ENCODE measurements at regions not wholly inside any gene's neighbourhood (a gene's known extent, or its start where the extent isn't known, plus 50 kb on each side); places are given as distances from the start of the nearest gene placed in this dataset.

DNA sequence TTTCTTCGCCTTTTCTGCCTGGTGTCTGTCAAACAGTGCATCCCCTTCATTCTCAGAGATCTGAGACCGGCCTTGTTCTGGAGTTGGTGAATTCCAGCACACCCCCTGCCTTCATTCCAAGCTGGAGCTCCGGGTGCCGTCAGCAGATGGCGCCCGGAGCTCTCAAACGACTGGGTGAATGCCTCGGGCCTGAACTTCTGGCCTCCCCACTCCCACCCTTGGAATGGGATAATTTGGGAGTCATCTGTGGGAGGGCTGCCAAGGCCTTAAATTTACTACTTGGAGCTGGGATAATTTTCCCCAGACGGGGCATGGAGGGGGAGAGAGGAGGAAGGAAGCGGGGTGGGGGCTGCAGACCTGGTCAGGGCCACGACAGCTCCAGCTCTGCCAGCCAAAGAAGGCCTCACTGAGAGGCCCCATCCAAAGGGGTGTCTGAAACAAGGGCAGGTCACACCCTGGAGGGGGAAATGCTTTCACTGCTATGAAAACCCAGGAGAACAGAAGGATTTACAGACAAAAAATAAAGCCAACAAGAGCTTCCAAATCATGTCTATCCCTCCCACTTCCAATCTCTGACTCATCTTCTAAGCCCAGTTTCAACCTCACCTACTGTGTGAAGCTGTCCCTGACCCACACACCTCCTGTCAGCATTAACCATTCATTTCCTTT lies 187.9 kb downstream of the OPA1 start:
- no peak for DNase-seq

DNA sequence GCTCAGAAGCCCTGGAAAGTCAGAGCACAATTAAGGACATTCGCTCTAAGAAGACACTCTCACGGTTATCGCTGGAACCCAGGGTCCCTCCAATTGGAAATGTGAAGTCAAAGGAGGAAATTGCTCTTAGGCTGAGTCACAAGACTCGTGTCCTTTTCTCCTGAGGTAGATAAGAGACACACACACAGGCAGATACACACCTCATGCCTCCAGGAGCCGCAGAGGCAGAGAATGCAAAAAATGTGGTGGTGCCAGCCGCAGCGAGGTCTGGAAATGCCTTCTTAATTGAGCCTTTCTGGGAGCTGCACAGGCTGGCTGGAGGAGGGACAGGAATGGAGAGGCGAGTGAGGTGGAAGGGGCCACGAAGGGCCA lies 189.3 kb downstream of the OPA1 start:
- DNase-seq, result no peak

DNA sequence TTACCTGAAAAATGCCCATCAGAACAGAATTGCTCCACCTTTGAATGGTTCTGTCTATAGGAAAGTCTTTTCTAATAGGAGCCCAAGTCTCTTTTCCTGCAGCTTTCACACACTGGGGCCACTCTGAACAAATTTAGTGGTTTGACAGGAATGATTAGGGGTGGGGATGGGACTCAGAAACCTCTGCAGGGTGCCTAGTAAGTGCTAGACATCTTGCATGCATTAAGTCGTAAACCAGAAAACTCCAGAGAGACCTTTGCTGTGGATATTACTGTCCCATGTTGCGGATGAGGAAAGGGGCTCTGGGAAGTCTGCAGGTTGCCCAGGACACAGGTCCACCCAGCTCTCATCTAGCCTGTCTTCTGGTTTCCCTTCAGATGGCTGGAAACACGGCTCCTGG lies 189.7 kb downstream of the OPA1 start:
- DNase-seq, result no peak

DNA sequence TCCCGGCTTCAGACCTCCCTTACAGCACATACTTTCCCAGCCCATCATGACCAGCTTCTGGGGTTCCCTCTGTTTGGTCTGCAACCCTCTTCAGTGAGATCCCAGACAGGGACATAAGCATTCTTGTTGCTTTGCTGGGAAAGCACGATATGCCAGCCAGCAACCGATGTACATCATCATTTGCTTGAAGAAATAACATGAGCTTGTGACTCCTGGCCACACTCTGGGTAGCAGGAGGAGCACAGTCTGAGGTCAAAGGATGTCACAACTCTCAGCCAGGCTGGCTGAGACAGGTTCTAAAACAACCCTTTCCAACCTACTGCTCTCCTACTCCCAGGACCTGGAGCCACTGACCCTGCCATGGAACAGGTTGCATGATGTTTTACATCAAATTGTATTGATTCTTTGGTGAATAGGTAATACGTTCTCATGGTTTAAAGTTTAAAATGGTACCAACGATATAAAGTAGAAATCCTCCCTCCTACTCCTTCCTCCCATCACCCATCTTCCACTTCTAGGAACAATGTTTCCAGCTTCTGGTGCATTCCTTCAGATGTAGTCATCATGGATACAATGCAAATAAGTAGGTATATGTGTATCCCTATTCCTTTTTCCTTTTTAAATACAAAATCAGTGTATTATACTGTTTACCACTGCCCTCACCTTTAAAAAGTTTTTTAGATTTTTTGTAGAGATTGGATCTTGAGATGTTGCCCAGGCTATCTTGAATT lies 190.3 kb downstream of the OPA1 start:
- no peak for DNase-seq

DNA sequence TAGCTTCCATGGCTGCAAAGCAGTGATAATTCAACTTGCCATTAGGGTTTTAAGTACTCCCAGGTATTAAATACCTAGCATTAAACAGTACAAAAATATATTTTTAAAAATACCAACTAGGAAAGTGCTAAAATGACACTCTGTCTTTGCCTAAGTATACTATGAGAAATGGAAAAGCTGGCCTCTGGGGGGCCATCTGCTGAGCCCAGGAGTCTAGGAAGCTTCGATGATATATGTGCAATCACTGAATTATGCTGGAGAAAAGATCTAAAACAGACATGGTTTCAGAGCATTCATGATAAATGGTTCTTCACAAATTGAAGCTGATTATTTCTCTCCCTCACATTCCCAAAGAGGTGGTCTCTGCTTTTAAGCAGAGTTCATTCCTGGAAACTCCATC lies 191.8 kb downstream of the OPA1 start:
- no peak for DNase-seq

DNA sequence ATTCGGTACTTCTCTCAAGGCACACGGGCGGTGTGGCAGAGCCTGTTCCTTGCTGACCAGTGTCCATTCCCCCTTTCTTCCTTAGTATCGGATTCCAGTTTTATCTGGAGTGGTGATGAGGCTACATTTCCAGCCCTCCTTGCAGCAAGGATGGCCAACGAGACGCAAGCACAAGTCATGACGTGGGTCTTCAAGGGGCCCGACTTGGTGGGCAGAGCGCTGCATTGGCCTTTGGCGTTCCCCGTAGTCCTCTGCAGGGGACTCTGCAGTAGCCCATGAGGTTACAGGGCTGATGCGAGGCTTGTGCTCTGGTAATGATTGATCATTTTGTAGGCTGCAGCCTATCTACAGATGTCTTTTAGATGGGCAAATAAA lies 194.5 kb downstream of the OPA1 start:
- no peak for DNase-seq

DNA sequence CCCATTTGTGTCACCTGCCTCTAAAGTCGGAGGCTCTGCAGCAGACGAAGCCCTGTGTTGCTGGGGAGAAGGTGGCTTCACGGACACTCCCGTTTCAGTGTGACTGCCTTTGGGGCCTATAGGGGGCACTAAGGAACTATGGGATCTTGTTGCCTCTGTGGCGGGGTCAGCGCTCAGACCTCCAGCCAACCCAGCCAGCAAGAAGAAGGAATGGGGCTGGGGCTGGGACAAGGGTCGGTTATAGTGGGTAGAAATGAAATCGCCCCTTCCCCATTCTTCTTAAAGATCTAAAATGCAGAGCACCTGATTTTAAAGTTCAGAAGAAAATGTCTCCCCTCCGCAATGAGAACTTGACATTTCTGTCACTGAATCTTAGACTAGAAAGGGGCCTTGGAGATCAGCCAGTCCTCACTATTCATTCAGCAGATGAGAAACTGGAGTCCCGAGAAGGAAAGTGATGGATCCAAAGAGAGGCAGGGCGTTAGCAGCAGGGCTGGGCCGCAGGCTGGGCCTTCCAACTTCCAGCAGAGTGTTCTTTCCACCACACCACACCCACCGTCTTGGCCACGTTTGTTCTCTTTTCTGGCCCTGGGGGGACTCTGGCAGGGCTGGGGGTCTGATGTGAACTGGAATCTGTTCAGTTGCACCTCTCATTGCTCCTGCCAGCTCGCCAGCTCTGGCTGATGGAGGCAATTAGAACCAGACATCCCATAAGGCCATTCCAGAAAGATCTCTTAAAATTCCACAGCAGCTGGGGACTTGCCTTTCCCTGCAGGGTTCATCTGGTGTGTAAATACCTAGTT lies 195.4 kb downstream of the OPA1 start:
- no peak for DNase-seq

DNA sequence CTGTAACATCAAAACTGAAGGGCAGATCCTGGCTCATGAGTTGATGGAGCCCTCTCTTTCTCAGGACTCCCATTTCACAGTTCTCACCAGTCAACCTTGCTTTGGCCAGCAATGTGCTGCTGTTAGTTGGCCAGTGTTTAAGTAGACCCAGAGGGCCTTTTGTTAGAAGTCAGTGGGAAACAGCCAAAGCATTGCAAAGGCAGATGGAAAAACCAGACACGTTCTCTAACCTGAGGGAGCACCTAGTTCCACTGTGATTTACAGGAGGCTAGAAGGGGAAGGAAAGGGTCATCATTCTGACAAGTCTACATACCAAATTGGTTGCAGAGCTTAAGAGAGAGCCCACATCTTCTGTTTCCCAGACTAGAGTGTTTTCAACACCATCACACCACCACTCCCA lies 196.4 kb downstream of the OPA1 start:
- no peak for DNase-seq

DNA sequence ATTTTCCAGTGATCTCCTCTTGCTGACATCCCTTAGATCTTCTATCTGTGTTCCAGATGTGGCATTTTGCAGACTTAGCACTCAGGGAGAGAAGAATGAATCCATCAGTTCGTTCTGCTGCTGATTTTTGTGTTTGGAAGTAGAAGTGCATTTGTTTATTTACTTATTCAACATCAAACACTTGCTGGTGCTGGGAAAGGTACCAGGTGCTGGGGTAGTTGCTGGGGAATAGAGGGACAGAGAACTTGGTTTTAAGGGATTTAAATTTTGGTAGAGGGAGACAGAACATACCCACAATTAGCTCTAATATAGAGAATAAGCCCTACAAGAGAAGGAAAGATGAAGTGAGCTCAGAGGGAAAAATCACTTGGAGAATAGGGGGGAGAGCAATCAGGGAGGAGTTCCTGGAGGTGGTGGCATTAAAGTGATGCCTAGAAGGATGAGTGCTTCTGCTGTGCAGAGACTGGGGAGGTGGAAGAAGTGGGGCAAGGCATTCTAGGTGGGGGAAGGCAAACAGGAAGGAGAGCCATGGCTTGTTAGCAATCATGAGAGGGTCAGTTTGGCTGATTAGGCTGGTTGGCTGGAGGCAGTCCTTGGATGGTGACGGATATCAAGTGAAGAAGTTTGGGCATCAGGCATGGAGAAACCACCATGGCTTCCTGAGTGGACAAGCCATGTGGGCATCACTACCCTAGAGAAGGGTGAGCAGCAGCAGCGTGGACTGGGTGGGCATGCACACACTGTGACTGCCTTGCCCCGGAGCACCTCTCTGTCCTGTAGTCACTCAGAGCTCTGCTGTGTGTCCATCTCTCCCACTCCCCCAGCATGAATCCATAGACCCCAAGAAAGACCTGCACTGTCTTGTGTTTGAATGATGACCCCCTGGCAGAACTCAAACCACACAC lies 197.3 kb downstream of the OPA1 start:
- no peak for DNase-seq

DNA sequence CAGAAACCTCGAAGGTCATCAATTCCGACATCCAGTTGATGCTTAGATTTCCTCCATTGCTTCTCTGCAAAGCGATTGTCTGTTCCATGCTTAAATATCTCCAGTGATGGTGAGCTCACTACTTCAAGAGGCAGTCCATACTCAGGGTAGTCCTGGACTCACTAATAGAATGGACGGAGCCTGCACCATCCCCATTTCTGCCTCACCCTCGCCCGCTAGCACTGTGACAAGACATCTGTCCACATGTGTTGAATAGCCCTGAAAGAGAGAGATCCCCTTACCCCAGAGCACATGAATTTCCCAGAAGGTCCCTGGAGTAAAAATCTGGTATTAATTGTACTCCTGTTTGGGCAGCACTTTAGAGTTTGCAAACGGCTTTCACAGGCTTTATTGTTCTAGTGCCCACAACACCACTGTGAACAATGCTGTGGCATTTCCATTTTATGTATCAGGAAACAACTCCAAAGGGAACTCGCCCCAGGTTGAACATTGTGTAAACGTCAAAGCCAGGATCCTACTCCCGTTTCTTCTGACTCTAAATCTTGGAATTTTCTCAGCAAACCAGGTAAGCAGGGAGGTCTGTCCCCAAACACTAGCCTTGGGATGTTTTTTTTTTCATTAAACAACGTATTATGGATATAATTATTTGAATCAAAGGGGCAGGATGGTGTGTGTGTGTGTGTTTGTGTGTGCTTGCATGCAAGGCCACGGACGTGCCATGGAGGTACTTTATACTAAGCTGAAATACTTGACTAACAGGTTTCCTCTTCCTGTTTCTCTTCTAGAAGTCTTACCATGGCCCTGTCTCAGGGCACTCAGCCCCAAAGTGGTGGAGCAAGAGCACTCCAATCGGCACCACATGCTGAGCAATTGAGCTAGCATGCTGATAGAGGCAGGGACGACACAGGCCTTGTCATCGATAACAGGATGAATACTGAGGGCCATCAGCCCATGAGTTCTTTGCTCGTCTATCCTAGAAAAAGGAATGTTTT lies 198.3 kb downstream of the OPA1 start:
- no peak for DNase-seq

DNA sequence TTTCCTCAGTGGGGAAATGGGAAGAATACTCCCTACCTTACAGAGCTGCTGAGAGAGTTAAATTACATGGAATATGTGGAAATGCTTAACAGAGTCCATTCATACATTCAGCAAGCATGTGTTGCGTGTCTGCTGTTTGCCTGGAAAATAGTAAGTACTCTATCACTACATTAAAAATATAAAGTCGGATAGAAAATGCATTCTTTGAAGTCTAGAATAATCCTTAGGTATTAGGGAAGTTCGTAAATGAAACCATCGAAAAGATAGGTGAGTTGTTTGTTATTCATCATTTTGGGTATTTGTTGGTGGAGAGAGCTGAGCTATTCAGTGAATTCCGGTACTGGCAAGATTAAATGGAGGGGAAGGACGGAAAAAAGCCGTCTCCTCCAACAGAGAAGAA lies 200.1 kb downstream of the OPA1 start:
- no peak for DNase-seq

DNA sequence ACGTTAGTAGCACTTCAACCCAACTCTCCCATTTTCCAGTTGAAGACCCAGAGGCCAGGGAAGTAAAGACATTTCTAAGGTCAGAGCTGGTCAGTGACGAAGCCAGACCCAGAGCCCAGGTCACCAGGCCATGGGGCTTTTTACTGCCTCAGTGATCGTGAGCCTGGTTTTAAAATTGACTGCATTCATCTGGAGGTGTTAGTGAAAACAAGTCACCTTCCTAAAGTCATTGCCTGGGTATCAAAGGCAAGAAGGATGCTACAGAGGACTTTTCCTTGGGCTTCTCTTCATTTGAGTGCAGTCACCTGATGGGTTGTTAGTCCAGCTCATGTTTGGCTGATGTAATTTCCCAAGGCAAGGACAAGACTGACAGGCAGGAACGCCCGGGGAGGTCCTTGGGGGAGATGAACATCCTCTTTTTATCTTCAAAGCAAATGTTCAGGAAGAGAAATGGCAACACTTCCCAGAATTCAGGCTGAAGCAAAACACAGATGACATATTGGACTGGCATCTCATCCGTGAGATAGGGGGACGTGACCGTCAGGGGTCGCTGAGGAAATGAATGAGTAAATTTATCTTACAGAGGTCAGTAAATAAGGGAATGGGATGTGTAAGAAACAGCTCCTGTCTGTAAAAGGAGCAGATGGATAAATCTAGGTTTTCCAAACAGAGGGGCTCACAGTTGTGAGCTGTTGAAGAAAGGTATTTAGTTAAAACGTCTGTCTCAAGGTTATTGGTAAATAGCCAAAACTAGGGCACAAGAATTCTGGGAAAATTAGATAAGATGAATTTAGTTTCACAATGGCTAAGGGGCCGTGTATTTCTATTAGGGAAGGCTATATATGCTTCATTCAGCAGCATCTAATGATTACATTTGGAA lies 201.2 kb downstream of the OPA1 start:
- no peak for DNase-seq

DNA sequence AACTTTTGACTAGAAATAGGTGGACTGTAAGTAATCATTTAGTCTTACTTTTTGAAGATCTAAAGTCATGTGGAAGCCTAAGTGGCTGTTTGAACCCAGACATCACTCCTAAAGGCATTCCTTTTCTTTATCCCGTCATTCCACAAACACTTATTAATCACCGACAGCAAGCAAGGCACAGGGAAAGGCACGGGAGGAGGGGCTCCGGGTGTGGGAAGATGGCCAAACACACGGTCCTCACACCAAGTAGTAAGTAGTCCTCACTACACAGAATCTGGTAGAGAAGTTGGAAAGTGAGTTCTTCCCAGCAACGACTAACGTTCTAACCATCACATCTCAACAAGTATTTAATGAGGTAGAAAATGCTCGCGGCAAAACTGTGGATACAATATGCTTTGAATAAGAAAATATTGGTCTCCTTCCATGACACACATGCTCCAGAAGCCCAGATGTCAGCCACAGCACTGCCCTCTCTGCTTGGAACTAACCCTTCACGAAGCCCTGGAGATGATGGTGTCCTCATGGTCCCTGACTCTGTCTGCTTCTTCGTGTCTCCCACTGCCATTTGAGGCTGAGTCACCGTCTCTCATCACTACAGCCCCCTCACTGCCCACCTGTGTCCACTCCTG lies 202.2 kb downstream of the OPA1 start:
- DNase-seq, result no peak

DNA sequence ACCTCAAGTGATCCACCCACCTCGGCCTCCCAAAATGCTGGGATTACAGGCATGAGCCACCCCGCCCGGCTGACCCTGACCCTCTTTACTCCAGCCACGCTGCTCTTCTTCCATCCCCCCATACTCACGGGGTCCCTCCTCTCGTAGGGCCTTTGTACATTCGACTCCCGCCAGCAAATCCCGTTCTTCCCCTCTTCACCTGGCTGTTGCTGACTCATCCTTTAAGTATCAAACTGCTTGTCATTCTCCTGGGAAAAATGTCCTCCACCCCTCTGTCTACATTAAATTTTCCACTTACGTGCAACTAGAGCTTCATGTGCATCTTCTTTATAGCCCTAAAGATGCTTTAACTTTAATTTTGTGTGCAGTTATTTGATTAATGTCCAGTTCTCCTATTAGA lies 203.1 kb downstream of the OPA1 start:
- no peak for DNase-seq

DNA sequence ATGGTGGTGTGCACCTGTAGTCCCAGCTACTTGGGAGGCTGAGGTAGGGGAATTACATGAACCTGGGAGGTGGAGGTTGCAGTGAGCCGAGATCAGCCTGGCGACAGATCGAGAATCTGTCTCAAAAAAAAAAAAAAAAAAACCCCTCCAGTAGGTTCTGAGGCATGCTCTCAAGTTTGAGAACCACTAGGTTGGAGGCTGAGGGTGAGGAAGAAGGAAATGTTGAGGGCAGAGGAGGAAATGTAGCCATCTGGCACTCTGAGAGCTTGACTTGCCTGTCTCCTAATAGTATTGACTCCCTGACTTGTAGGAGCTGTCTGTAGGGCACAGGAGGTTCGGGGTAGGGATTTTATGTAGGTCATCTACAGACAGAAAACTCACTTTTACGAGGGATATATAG lies 204.6 kb downstream of the OPA1 start:
- DNase-seq, result no peak

DNA sequence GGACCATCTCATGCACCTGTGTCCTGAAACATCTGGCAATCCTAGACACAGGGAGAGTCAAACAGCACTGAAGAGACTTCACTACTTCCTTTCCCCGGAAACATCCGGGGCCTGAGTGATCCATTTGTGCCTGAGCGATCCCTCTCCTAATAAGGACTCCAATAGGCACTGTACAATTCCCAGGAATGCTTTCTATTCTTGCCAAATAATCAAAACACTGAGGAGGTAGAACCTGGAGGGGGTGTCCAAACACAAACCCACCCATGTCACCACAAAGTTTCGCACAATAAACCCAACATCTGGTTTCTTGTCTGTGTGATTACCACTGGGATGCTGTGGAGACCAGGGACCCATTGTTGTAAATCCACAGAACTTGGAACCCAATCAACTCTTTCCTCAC lies 205.0 kb downstream of the OPA1 start:
- DNase-seq, result no peak

DNA sequence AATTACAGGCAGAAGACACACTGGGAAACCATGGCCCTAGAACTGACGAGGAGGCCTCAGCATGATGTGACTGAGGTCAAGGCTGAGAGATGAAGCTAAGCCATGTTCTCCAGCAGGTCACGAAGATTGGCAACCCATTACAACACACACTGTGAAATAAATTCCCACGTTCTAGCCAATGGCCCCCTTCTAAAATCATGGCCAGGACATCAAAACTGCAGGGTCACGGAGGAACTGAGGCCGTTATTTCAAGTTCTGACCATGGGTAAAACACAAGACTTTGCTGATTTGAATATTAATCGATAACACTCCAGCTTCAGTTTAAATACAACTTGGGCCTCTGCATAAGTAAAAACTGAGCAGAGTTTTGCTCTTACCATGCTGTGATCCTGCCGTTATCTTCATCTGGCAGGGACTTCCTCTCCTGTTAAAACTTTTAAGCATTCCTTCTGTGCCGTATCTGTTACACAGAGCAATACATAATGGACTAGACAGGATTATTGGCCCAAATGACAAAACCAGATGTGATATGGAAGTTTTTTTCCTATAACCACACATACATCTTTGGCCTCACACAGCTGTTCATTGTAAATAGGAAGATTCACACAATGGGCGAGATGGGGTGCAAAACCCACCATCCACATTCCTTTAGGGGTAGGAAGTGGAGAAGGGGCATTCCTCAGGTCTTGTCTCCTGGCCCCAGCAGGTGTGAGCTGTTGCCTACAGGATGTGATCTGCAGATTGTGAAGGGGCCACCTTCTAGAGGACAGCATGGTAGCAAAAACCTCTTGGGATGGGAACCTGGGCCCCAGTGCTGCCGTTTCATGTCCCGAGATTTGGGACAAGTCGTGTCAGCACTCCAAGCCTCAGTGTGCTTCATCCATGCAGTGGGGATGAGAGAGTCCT lies 207.4 kb downstream of the OPA1 start:
- no peak for DNase-seq

DNA sequence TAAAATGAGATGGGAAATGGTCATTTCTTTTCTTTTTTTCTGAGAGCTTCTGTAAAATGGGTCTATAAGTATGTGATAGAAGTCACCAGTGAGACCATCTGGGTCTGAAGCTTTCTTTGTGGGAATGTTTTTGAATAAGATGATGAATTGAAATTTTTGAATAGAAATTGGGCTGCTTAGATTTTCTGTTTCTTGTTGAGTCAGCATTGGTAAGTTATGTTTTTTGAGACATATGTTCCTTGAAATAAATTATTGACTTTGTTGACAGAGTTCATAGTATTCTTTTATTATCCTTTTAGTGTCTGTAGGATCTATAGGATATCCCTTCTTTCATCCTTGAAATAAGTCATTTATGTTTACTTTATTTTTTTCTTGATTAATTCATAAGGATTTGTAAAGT lies 208.1 kb downstream of the OPA1 start:
- DNase-seq, result no peak

DNA sequence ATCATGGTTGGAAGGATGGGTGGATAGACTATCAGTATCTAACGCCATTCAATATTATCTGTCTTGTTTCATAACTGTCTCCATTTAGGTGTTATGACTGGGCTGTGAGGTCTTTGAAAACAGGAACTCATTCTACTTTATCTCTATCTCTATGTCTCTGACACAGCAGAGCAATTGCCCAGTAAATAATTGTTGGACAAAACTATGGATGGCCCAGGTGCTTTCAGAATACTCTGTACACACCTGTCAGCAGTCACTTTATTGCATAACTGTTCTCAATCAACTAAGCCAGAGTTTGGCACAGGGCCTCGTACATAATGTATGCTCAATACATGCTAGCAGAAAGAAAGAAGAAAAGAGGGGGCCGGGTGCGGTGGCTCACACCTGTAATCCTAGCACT lies 210.3 kb downstream of the OPA1 start:
- DNase-seq, result no peak

All from NCI-H187 treated with DMSO at 0.1 percent for 48 hours (cell line).